Ramos (cell line): ENCODE measurements at regions not wholly inside any gene's neighbourhood (a gene's known extent, or its start where the extent isn't known, plus 50 kb on each side); places are given as distances from the start of the nearest gene placed in this dataset.

Source experiments
- in situ Hi-C: fragments of 300-500 bp; cut with MboI; formaldehyde crosslinking; loops from one replicate; pipeline ENCODE4 v1.14.3; 2022; ENCODE audit warnings: low sequenced_read_pairs; ENCODE audit not compliant: unreplicated experiment

GRCh38 chr12:91824991-91825390, 320.7 kb downstream of the BTG1 start:
- in situ Hi-C loops = loop anchor here (25.0 kb wide), 2 partner anchors 312 to 587 kb away; partner anchors contain the start of gene BTG1

- in situ Hi-C loops = loop anchor here (25.0 kb wide), 2 partner anchors 318 to 593 kb away; partner anchors contain the start of gene BTG1
Observed at GRCh38 chr12:91819132-91819447, 326.6 kb downstream of the BTG1 start.

DNA sequence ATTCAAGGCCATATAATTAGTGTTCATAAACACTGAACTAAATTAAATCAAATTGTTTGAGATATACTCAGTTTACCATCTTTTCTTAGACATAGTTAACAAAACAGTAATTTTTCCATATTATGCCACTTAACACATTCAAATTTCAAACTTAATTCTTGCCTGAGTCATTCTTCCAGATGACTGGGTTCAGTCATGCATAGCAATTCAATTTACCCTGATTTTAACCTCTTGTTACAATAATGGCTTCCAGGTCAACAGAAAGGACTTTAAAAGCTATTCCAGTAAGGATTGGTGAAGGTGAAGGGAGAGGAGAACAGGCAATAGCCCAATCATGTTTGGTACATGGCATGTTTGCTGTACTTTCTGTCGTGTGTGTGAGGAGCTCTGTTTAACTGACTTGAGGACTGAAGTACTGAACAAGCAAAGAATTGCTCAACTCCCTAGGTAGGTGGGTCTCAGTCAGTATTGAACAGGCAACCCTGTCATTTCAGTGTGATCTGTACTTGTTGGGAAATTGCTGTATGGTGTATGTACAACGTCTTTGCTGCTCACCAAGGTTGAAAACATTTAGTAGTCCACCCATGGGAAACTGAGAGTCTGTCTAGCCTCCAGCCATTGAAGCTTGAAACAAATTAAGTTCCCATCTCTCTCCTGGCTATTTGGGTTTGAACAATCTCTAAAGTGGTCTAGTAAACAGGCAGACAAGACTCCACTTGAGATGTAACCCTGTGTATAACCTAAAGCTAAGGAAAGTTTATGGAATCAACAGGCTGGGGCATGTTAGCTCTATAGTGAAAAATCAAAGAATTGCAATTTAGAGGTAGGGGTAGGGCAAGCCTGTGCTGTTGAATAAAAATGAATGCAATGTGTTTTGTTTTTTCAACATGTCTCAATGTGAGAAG, 327.2 kb downstream of the BTG1 start:
- in situ Hi-C loops = loop anchor here (25.0 kb wide), 2 partner anchors 319 to 594 kb away; partner anchors contain the start of gene BTG1

DNA sequence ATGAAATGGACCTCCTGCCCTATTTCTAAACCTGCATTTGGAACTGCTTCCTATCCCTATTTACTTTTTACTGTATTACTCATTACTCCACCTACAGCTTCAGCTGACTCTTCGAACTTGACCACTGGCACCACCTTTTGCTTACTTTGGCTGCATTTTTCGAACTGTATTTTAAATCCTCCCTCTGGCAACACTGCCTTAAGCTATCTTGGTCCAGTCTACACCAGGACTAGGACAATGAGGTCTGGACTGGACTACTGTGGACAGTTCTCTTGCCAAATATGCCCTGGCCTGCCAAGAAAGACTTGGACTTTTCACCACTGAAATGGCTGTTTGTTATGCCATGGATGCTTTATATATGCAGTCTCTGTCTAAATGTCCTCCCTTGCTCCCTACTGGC, 328.1 kb downstream of the BTG1 start:
- in situ Hi-C loops = loop anchor here (25.0 kb wide), 2 partner anchors 320 to 595 kb away; partner anchors contain the start of gene BTG1

GRCh38 chr12:91813701-91814100, 331.9 kb downstream of the BTG1 start:
- in situ Hi-C loops = loop anchor here (5.0 to 25.0 kb wide), 3 partner anchors 324 to 759 kb away; partner anchors contain the start of gene BTG1

DNA sequence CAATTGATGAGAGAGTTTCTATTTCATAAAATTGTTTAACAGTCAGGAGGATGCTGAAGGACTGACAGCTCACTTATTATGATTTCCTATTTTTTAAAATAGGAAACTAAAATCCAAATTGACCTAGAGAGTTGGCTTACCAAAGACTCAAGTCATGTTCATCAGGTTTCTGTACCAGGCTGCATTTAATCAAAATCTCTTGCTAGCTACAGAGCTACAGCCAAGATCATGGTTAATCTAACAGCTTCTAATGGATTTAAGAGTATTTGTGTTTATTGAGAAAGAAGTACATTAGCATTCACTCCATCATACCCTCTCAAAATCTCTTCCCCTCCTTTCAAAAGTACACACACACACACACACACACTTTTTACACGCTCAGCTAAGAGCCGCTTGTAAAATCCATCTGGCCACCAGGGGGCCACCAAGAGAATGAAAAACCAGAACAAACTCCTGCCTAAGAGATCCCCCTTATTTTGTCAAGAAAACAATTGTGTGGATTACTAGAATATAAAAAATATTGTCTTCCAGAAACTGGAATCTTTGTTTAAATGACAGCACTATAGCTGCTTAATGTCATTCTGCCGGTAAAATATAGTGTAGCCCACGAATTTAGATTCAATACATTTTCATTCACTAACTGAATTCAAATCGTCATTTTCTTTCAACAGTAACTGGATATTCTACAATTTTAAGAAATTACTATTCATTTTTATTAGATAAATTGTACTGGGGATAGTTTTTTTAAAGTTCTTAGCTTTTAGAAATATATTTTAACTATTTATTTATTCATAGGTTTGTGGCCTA, 334.0 kb downstream of the BTG1 start:
- in situ Hi-C loops = loop anchor here (5.0 to 25.0 kb wide), 3 partner anchors 326 to 761 kb away; partner anchors contain the start of gene BTG1

DNA sequence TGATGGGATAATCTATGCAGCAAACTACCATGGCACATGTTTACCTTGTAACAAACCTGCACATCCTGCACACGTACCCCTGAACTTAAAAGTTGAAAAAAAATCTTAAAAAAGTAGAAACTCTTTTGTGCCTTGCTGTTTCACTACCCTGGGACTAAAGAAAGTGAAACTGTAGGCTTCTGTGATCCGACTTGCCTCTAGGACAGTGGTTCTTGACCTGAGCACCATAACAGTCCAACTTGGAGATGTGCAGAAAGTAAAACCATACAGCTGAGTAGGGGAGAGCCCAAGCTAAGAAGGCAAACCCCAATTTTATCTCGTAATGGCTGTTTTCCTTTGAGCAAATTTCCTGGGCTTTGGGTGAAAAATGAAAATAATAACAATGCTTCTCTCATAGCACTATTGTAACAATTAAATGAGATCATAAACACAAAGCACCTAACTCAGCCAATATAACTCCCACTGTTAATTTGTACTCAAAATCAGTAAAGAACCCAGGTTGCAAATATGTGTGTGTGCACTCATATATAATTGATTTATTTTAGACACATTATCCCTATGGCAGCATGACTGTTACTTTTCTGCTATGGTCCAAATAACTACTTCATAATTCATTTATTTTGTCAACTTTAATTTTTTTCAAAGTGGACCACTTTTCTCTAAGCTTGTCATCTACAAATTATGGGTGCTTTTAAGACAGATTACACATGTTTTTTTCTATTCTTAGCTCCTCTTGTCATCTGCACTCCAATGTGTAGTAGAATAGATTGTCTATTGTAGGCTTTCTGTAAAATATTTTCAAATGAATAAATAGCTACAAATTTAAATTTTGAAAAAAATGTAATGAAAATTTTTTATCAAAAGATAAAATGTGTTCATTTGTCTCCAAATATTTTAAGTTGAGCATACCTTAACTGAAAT, 334.9 kb downstream of the BTG1 start:
- in situ Hi-C loops = loop anchor here (5.0 to 25.0 kb wide), 3 partner anchors 327 to 762 kb away; partner anchors contain the start of gene BTG1

DNA sequence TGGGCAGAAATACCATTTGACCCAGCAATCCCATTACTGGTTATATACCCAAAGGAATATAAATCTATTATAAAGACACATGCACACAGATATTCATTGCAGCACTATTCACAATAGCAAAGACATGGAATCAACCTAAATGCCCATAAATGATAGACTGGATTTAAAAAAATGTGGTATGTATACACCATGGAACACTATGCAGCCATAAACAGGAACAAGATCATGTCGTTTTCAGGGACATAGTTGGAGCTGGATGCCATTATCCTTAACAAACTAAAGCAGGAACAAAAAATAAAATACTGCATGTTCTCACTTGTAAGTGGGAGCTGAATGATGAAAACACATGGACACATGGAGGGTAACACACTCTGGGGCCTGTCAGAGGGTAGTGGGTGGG, 335.6 kb downstream of the BTG1 start:
- in situ Hi-C loops = loop anchor here (5.0 to 25.0 kb wide), 3 partner anchors 327 to 762 kb away; partner anchors contain the start of gene BTG1

DNA sequence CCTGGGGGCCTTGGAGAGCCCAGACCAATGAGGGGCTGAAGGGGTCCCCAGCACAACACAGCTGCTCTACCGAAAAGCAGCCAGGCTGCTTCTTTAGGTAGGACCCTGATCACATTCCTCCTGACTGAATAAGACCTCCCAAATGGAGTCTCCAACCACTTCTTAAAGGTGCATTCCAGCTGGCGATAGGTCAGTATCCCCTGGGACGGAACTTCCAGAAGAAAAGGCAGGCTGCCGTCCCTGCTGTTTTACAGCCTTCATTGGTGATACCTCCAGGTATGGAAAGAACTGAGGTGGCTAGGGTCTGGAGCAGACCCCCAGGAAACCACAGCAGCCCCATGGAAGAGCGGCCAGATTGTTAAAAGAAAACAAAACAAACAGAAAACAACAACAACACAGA, 340.6 kb downstream of the BTG1 start:
- in situ Hi-C loops = loop anchor here (25.0 kb wide), 2 partner anchors 332 to 607 kb away; partner anchors contain the start of gene BTG1

DNA sequence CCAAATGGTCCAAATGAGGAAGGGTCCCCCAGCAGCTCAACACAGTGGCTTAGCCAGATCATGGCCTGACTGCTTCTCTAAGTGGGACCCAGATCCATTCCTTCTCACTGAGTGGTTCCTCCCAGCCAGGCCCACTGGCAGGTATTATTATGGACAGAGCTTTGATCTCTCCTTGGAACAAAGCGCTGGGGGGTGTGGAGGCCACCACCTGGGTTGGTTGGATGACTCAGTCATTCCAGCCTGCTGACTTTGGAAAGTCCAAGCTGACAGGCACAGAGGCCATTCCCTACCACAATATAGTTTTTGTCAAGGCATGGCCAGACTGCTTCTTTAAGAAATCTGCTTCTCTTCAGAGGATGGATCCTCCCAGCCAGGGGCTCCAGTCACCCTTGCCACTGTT, 341.1 kb downstream of the BTG1 start:
- in situ Hi-C loops = loop anchor here (25.0 kb wide), 2 partner anchors 333 to 608 kb away; partner anchors contain the start of gene BTG1

DNA sequence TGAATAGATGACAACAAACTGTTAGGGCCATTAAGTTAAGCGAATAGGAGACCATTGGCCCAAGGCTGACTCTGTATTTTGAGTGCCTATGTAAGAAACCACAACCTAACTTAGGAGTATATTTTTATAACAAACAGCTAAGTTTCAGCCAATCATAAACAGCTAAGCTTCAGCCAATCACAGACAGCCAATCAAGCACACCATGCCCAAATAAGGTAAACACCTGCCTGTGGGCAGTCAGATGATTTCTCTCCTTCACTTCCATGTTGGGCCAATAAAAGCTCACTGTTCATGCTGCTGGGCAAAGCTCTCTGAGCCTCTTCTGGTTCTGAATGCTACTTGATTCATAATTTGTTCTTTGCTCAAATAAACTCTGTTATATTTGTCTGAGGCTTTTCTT, 344.6 kb downstream of the BTG1 start:
- in situ Hi-C loops = loop anchor here (25.0 kb wide), 2 partner anchors 336 to 611 kb away; partner anchors contain the start of gene BTG1

DNA sequence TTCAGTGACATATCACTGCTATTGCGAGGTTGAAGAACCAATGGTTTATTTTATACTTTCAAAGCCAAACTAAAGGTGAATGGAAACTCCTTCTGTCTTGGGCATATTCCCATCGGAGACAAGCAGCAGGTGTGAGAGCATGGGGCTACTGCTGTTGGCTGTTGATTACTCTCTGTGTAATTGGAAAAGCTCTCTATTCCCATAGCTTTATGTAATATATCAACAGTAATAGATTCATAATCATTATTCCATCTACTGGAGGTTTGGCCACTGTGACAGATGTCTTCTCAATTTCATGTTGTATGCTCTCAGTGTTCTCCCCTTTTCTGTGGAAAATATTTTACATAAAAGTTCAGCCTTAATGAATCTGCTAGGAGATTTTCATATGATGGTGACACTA, 352.0 kb downstream of the BTG1 start:
- in situ Hi-C loops = no loop called here

DNA sequence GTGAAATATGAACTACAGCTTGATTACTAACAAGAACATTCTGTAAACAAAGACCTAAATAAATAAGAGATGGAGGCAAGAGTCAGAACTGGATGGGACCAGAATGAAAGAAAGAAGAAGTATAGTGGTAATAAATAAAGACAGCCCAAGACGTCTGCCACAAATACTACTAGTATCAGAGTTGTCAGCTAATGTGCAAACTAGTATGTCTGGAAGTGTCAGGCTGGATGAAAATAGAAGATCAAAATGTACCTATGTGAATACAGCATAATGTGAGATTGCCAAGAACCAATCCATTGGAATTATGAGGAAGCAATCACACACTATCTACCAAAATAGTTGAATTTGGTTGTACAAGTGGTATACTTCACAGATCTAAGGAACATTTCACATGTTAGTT, 353.0 kb downstream of the BTG1 start:
- in situ Hi-C loops = no loop called here

- in situ Hi-C loops = no loop called here
Observed at GRCh38 chr12:91786499-91787272, 359.0 kb downstream of the BTG1 start.

GRCh38 chr12:91785655-91786498, 359.8 kb downstream of the BTG1 start:
- in situ Hi-C loops = no loop called here

DNA sequence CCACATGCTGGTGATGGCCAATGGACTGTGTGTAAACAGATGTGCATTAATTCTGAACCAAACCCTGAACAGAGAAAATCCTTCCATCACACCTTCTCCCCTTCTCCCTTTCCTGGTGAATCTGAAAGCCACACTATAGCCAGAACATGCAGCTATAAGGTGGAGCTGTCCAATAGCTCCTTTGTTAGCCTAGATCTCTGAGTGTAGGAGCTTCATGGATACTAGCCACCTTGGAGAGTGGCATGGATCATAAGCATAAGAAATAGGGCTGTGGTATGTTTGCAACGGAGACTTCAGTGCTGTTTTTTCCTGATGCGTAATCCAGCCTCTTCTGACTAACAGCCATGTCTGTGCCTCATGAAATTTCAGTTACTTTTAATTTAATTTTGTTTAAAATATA, 364.5 kb downstream of the BTG1 start:
- in situ Hi-C loops = no loop called here

DNA sequence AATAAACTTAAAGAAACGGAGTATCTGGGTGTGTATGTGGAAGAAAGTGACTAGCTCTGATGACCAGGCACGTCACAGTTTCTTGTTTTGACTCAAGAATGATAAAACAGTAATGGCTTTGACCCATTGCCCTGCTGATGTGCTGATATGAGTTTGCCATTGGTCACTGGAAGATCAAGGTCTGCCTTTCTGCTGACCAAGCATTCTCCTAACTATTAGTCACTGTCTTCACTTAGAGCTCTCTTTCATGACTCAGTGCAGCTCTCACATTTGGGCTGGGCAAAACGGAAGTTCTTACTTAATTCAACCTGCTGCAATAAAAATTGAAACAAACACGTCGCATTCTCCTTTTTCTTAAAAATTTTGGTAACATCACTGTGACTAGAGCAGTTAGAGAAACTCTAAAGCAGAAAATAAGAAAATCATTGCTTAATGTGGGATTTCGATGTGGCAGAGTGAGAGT, 366.7 kb downstream of the BTG1 start:
- in situ Hi-C loops = no loop called here
